ENCODE measurements at regions not wholly inside any gene's neighbourhood (a gene's known extent, or its start where the extent isn't known, plus 50 kb on each side); places are given as distances from the start of the nearest gene placed in this dataset.

GRCh38 chr6:142699391-142699790, 245.6 kb downstream of the HIVEP2 start:
- no peak for TF ChIP-seq MAX (IDR thresholded peaks at IDR 0.05; ENCODE audit: low read depth)
- TF ChIP-seq GABPA (IDR thresholded peaks at IDR 0.05; ENCODE audit: low read depth) = no peak
- TF ChIP-seq RXRA (IDR thresholded peaks at IDR 0.05; ENCODE audit: borderline replicate concordance, low read depth) = no peak
- no peak for TF ChIP-seq SMC3 (IDR thresholded peaks at IDR 0.05; ENCODE audit: low read depth, low read length)
- TF ChIP-seq POLR2AphosphoS5 (IDR thresholded peaks at IDR 0.05; ENCODE audit: low read depth, low read length) = no peak
- no peak for TF ChIP-seq CTCF (IDR thresholded peaks at IDR 0.05)
- TF ChIP-seq EZH2phosphoT487 (IDR thresholded peaks at IDR 0.05; ENCODE audit: borderline replicate concordance, low read depth) = no peak
- TF ChIP-seq USF1 (IDR thresholded peaks at IDR 0.05; ENCODE audit: borderline replicate concordance, low read depth) = no peak
- TF ChIP-seq NRF1 (IDR thresholded peaks at IDR 0.05; ENCODE audit: low read depth, low read length) = no peak
- TF ChIP-seq REST (IDR thresholded peaks at IDR 0.05; ENCODE audit: low read depth, low read length) = no peak
- no peak for TF ChIP-seq ELF1 (IDR thresholded peaks at IDR 0.05)
- TF ChIP-seq FOXM1 (IDR thresholded peaks at IDR 0.05; ENCODE audit: low read depth) = no peak
- no peak for TF ChIP-seq RAD21 (IDR thresholded peaks at IDR 0.05; ENCODE audit: low read length)
- TF ChIP-seq JUND (IDR thresholded peaks at IDR 0.05) = no peak

All from SK-N-SH (cell line).